ENCODE measurements at regions not wholly inside any gene's neighbourhood (a gene's known extent, or its start where the extent isn't known, plus 50 kb on each side); places are given as distances from the start of the nearest gene placed in this dataset.

GRCh38 chr4:107388736-107389274 is 331.2 kb downstream of the PAPSS1 start:
- DNase-seq (no peak), ATAC-seq (ENCODE audit: low read depth) (no peak)
- Histone ChIP-seq H4K20me1 (ENCODE audit: control insufficient read depth, insufficient read depth, low read length, poor library complexity, severe bottlenecking) (no peaks in the 10 kb centered on the region), H2AFZ (ENCODE audit: insufficient read depth, low read depth, low read length, poor library complexity, severe bottlenecking) (no peak overlapping the region), H3K4me1 (ENCODE audit: control insufficient read depth in 2 of 2, insufficient read depth in 2 of 2, low read length in 2 of 2) (no peaks in the 10 kb centered on the region), H3K79me2 (ENCODE audit: control insufficient read depth, insufficient read depth, low read length) (no peaks in the 10 kb centered on the region), H3K4me3 (ENCODE audit: control extremely low read depth in 1 of 5, extremely low read depth in 1 of 5, insufficient read depth in 1 of 5, low read depth in 2 of 5, low read length in 4 of 5) (no peak overlapping the region), H3K27me3 (replicated peaks in 1 of 4; ENCODE audit: control extremely low read depth in 1 of 4, control insufficient read depth in 3 of 4, insufficient read depth in 4 of 4, low read length in 3 of 4) (no peaks in the 10 kb centered on the region), H3K36me3 (replicated peaks in 1 of 2; ENCODE audit: control extremely low read depth in 1 of 2, control insufficient read depth in 1 of 2, extremely low read depth in 1 of 2, insufficient read depth in 2 of 2, low read length in 1 of 2) (no peaks in the 10 kb centered on the region), H3K9me3 (ENCODE audit: control extremely low read depth in 1 of 3, control insufficient read depth in 2 of 3, insufficient read depth in 1 of 3, low read length in 2 of 3) (no peaks in the 10 kb centered on the region), H3K27ac (ENCODE audit: low read length in 2 of 2) (no peak overlapping the region), H3K4me2 (replicated peaks; ENCODE audit: low read depth, low read length, poor library complexity, severe bottlenecking) (no peak overlapping the region), H3K9ac (ENCODE audit: low read length) (no peak overlapping the region)
- CTCF ChIA-PET = no interaction called here
- no peak overlapping the region for H3K27ac Mint-ChIP-seq
- peaks cover 2% of the 10 kb centered on the region for H3K9me3 Mint-ChIP-seq (ENCODE audit: insufficient read depth)
- TF ChIP-seq EZH2 (IDR thresholded peaks at IDR 0.05; ENCODE audit: borderline replicate concordance, insufficient read depth, low read depth, low read length, poor library complexity, severe bottlenecking) = no peak
- TF ChIP-seq, protein P1, sequence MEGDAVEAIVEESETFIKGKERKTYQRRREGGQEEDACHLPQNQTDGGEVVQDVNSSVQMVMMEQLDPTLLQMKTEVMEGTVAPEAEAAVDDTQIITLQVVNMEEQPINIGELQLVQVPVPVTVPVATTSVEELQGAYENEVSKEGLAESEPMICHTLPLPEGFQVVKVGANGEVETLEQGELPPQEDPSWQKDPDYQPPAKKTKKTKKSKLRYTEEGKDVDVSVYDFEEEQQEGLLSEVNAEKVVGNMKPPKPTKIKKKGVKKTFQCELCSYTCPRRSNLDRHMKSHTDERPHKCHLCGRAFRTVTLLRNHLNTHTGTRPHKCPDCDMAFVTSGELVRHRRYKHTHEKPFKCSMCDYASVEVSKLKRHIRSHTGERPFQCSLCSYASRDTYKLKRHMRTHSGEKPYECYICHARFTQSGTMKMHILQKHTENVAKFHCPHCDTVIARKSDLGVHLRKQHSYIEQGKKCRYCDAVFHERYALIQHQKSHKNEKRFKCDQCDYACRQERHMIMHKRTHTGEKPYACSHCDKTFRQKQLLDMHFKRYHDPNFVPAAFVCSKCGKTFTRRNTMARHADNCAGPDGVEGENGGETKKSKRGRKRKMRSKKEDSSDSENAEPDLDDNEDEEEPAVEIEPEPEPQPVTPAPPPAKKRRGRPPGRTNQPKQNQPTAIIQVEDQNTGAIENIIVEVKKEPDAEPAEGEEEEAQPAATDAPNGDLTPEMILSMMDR (IDR thresholded peaks at IDR 0.05) = no peak
- no peaks in the 10 kb centered on the region for H3K27me3 Mint-ChIP-seq
- no peaks in the 10 kb centered on the region for H3K4me1 Mint-ChIP-seq
- no CpG with 5 or more reads among the region's 3 CpGs for WGBS (ENCODE audit: insufficient coverage)
- no peak overlapping the region for H3K4me3 Mint-ChIP-seq
- intact Hi-C loops (cut with micrococcal nuclease) = no loop called here
- POLR2A ChIA-PET = no interaction called here

DNA sequence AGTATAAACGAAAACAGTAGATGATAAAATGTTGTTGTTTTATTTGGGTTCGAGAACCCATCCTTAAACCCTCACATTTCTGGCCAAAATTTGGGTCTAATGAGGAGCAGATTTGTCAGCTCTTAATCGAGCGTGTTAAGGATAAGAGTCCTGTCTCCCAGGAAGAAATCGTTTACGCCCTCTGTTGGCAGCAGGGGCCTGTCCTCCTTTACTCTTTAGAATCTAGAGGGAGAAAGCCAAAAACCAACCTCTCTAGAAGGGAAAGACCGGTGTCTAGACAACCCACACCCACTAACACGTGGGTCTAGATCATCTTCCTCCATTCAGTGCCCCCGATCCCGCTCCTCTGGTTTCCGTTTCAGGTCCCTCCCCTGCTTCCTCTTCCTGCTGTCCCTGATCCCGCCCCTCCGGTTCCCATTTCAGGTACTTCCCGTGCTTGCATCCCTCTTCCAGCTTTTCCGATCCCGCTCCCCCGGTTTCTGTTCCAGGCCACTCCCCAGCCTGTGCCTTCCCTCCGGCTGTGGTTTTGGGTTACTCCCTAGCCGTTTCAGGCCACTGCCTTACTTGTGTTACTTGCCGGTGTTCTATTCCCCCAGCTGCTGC is 339.1 kb downstream of the PAPSS1 start:
- H2AFZ ChIP-seq (ENCODE audit: insufficient read depth, low read depth, low read length, poor library complexity, severe bottlenecking) = no peak overlapping the region
- ChIA-PET CTCF (no interaction called here), POLR2A (no interaction called here)
- Mint-ChIP-seq H3K4me3 (no peak overlapping the region), H3K9me3 (ENCODE audit: insufficient read depth) (no peaks in the 10 kb centered on the region), H3K27ac (no peak overlapping the region), H3K4me1 (no peaks in the 10 kb centered on the region), H3K27me3 (no peaks in the 10 kb centered on the region)
- no peaks in the 10 kb centered on the region for H3K27me3 ChIP-seq (replicated peaks in 1 of 4; ENCODE audit: control extremely low read depth in 1 of 4, control insufficient read depth in 3 of 4, insufficient read depth in 4 of 4, low read length in 3 of 4)
- H3K27ac ChIP-seq (ENCODE audit: low read length in 2 of 2) = no peak overlapping the region
- intact Hi-C loops (cut with micrococcal nuclease) = no loop called here
- H3K4me3 ChIP-seq (ENCODE audit: control extremely low read depth in 1 of 5, extremely low read depth in 1 of 5, insufficient read depth in 1 of 5, low read depth in 2 of 5, low read length in 4 of 5) = no peak overlapping the region
- ATAC-seq (ENCODE audit: low read depth) (no peak), DNase-seq (no peak)
- 92% methylated on average over 13 of the region's 20 CpGs for WGBS (ENCODE audit: insufficient coverage)
- no peaks in the 10 kb centered on the region for H3K36me3 ChIP-seq (replicated peaks in 1 of 2; ENCODE audit: control extremely low read depth in 1 of 2, control insufficient read depth in 1 of 2, extremely low read depth in 1 of 2, insufficient read depth in 2 of 2, low read length in 1 of 2)
- no peak for TF ChIP-seq EZH2 (IDR thresholded peaks at IDR 0.05; ENCODE audit: borderline replicate concordance, insufficient read depth, low read depth, low read length, poor library complexity, severe bottlenecking)
- TF ChIP-seq, protein P1 (IDR thresholded peaks at IDR 0.05) = no peak
- no peak overlapping the region for H3K4me2 ChIP-seq (replicated peaks; ENCODE audit: low read depth, low read length, poor library complexity, severe bottlenecking)
- H3K79me2 ChIP-seq (ENCODE audit: control insufficient read depth, insufficient read depth, low read length) = no peaks in the 10 kb centered on the region
- peaks cover 0 to 7% (median 0%) of the 10 kb centered on the region in 3 donors for H3K9me3 ChIP-seq (ENCODE audit: control extremely low read depth in 1 of 3, control insufficient read depth in 2 of 3, insufficient read depth in 1 of 3, low read length in 2 of 3)
- no peaks in the 10 kb centered on the region for H3K4me1 ChIP-seq (ENCODE audit: control insufficient read depth in 2 of 2, insufficient read depth in 2 of 2, low read length in 2 of 2)
- H4K20me1 ChIP-seq (ENCODE audit: control insufficient read depth, insufficient read depth, low read length, poor library complexity, severe bottlenecking) = no peaks in the 10 kb centered on the region
- H3K9ac ChIP-seq (ENCODE audit: low read length) = no peak overlapping the region

Measured in B cell (primary cell).